SJSA1 (cell line): ENCODE measurements at regions not wholly inside any gene's neighbourhood (a gene's known extent, or its start where the extent isn't known, plus 50 kb on each side); places are given as distances from the start of the nearest gene placed in this dataset.
"Not testable (repeated sequence)": the region's sequence is repeated elsewhere in the genome, so short reads cannot be mapped to it uniquely, and the experiment has no call there.

Experiments
- DNase-seq, 2 experiments: peaks; one replicate each; pipeline ENCODE4 v3.0.0-alpha.2; 2015 to 2020; ENCODE audit warnings: low spot score in 2 of 2, low read depth in 1 of 2
- H3K27ac ChIP-seq: fragments of 250-450 bp; sonication (Bioruptor Pico); 2 replicates; pipeline ENCODE4 v1.5.1; 2020; ENCODE audit warnings: mild to moderate bottlenecking, moderate library complexity
- H3K27me3 ChIP-seq: fragments of 250-450 bp; sonication (Bioruptor Pico); replicated peaks from 2 replicates; pipeline ENCODE4 v1.5.1; 2020; ENCODE audit warnings: mild to moderate bottlenecking, moderate library complexity
- H3K36me3 ChIP-seq: fragments of 250-450 bp; sonication (Bioruptor Pico); 2 replicates; pipeline ENCODE4 v1.5.1; 2020; ENCODE audit warnings: mild to moderate bottlenecking
- H3K4me1 ChIP-seq: fragments of 250-450 bp; sonication (Bioruptor Pico); replicated peaks from 2 replicates; pipeline ENCODE4 v1.6.1; 2021; ENCODE audit warnings: mild to moderate bottlenecking
- H3K4me3 ChIP-seq: fragments of 250-450 bp; sonication (Bioruptor Pico); 2 replicates; pipeline ENCODE4 v1.5.1; 2020; ENCODE audit warnings: mild to moderate bottlenecking
- H3K9me3 ChIP-seq: fragments of 250-450 bp; sonication (Bioruptor Pico); replicated peaks from 2 replicates; pipeline ENCODE4 v1.5.1; 2020; ENCODE audit warnings: mild to moderate bottlenecking

GRCh38 chr9:104997536-104997935 is 69.6 kb upstream of the ABCA1 start:
- H3K9me3 ChIP-seq = no peaks in the 10 kb centered on the region
- H3K27ac ChIP-seq = no peak overlapping the region
- H3K27me3 ChIP-seq = no peaks in the 10 kb centered on the region
- no peaks in the 10 kb centered on the region for H3K36me3 ChIP-seq
- peaks cover 17% of the 10 kb centered on the region for H3K4me1 ChIP-seq
- no peak for DNase-seq
- no peak overlapping the region for H3K4me3 ChIP-seq

DNA sequence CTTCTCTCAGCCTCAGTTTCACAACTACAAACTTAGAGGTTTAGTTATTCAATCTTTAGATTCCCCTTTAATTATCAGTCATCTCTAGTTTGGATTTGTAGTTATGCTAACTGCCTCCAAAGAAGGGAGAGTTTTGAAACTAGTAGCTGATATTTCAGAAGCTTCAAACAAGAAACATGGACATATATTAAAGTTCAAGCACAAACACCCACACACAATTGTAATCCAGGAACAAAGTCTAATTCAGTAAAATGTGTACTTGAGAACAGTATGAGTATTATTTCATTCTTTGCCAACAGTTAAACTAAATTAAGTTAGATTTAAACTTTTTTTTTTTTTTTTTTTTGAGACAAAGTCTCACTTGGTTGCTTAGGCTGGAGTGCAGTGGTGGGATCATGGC is 71.2 kb upstream of the ABCA1 start:
- H3K9me3 ChIP-seq = no peaks in the 10 kb centered on the region
- no peak overlapping the region for H3K4me3 ChIP-seq
- DNase-seq = no peak
- H3K27ac ChIP-seq = no peak overlapping the region
- H3K27me3 ChIP-seq = no peaks in the 10 kb centered on the region
- H3K36me3 ChIP-seq = no peaks in the 10 kb centered on the region
- peaks cover under 1% of the 10 kb centered on the region for H3K4me1 ChIP-seq

DNA sequence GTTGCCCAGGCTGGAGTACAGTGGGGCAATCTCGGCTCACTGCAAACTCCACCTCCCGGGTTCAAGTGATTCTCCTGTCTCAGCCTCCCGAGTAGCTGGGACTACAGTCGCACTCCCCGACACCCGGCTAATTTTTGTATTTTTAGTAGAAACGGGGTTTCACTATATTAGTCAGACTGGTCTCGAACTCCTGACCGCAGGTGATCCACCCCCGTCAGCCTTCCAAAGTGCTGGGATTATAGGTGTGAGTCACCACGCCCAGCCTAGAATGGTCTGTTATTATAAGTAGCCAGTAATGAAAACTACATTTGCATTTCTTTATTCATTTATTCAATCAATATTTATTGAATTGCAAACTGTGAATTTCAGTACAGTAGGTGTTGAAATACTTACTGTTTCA is 72.6 kb upstream of the ABCA1 start:
- not testable (repeated sequence) for DNase-seq, H3K36me3 ChIP-seq, H3K4me1 ChIP-seq, H3K4me3 ChIP-seq, H3K9me3 ChIP-seq, H3K27ac ChIP-seq, H3K27me3 ChIP-seq

DNA sequence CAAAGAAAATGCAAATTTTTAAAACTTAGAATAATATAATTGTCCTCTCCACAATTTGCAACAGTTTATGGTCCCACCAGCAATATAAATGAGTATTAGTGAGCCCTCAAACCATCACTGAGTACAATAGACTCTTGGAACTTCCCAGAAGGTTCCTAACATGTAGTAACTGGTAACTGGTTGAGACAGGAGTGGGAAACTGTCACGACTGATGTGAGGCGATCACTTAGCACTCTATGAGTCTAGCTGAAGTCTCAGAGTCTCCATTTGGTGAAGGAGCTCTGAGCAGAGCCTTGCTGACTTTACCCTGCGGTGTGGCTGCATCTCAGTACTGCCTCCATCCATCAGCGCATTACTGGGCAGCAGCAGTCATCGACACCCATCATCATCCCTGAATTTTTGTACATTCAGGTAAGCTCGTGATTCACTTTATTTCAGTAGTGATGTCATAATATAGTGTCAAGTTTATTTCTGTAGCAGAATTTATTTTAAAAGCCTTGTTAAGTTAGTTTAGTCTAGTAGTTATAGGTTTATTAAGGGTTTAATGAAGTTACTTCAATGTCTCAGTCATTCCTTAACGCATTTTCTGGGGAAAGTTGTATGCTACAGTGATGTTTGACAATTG is 76.6 kb upstream of the ABCA1 start:
- Histone ChIP-seq H3K36me3 (no peaks in the 10 kb centered on the region), H3K27me3 (no peaks in the 10 kb centered on the region)

DNA sequence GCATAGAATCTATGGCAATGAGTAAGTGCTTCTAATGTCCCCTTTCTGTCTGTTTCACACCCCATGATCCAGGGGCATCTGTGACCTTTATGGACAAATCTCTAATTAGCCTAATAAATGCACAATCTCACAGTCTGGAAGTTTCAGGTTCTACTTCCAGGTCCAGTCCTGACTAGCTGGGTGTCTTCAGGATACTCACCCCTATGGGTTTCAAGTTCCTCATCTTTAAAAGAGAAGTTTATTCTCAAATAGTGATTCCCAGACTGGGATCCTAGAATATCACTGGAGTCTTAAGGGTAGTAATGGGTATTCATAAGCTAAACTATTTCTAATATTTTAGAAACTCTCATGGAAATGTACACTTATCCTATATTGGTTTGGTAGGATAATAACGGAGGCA is 77.2 kb upstream of the ABCA1 start:
- Histone ChIP-seq H3K27ac (no peak overlapping the region), H3K9me3 (no peaks in the 10 kb centered on the region), H3K27me3 (no peaks in the 10 kb centered on the region), H3K4me3 (no peak overlapping the region), H3K4me1 (peaks cover 17% of the 10 kb centered on the region), H3K36me3 (no peaks in the 10 kb centered on the region)
- DNase-seq = no peak

More for the DNA sequence above, 76.6 kb upstream of the ABCA1 start:
- Histone ChIP-seq H3K27ac (no peak overlapping the region), H3K9me3 (no peaks in the 10 kb centered on the region), H3K4me3 (no peak overlapping the region), H3K4me1 (peaks cover 17% of the 10 kb centered on the region)
- DNase-seq = no peak

GRCh38 chr9:105006514-105006913 is 78.6 kb upstream of the ABCA1 start:
- H3K27ac ChIP-seq = peak overlapping the region; percentile 62

DNA sequence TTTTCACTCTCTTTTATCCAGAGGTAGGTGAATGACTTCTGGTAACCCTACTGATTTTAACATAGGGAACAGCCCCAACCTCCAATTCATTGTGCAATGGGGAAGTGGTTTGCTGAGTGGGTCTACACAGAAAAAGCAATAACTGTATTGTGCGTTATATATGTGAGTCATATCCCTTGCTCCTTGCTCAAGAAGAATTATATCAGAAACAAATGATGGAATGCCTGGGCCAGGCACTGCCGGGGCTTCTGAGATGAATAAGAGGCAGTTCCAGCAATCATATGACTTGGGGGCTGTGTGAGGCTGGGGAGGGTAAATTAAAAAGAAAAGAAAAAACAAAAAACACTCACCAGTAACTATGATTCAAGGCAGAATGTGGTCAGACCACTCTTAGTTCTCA is 79.2 kb upstream of the ABCA1 start:
- H3K4me1 ChIP-seq = peaks cover 17% of the 10 kb centered on the region

More at GRCh38 chr9:105006514-105006913, 78.6 kb upstream of the ABCA1 start:
- peaks cover 17% of the 10 kb centered on the region for H3K4me1 ChIP-seq
- H3K36me3 ChIP-seq = no peaks in the 10 kb centered on the region
- no peaks in the 10 kb centered on the region for H3K27me3 ChIP-seq
- H3K4me3 ChIP-seq = no peak overlapping the region
- no peaks in the 10 kb centered on the region for H3K9me3 ChIP-seq
- DNase-seq = no peak

GRCh38 chr9:105010089-105010488 is 82.1 kb upstream of the ABCA1 start:
- not testable (repeated sequence) for H3K9me3 ChIP-seq, DNase-seq, H3K27ac ChIP-seq, H3K27me3 ChIP-seq, H3K4me3 ChIP-seq, H3K36me3 ChIP-seq
- peaks cover 17% of the 10 kb centered on the region for H3K4me1 ChIP-seq

More for the DNA sequence above, 79.2 kb upstream of the ABCA1 start:
- peak overlapping the region; percentile 62 for H3K27ac ChIP-seq
- DNase-seq = peak; percentile 64 to 77
- no peaks in the 10 kb centered on the region for H3K36me3 ChIP-seq
- H3K9me3 ChIP-seq = no peaks in the 10 kb centered on the region
- H3K4me3 ChIP-seq = no peak overlapping the region
- no peaks in the 10 kb centered on the region for H3K27me3 ChIP-seq

DNA sequence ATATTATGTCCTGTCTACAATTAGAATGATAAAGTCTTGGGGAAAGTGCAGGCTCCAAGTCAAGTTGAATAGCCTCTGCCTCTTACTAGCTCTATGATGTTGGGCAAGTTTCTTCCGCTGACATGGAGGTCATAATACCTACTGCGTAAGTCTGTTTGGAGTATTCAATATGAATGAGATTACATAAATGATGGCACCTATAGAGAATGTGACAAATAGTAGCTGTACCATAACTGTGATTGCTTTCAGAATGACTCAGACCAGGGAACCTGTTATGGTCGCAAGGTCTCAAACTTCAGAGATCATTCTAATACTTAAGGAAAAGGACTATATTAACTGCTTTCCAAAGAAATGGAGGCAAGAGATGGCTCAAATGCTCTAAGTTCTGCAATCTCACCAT is 94.0 kb upstream of the ABCA1 start:
- Histone ChIP-seq H3K9me3 (no peaks in the 10 kb centered on the region), H3K36me3 (no peaks in the 10 kb centered on the region), H3K4me1 (peaks cover 8% of the 10 kb centered on the region), H3K27me3 (no peaks in the 10 kb centered on the region), H3K4me3 (no peak overlapping the region), H3K27ac (no peak overlapping the region)
- DNase-seq = no peak

GRCh38 chr9:105022545-105022944 is 94.6 kb upstream of the ABCA1 start:
- peaks cover 10% of the 10 kb centered on the region for H3K4me1 ChIP-seq
- H3K36me3 ChIP-seq, H3K27me3 ChIP-seq, H3K9me3 ChIP-seq, H3K4me3 ChIP-seq, H3K27ac ChIP-seq, DNase-seq: not testable (repeated sequence)

- H3K27me3 ChIP-seq = no peaks in the 10 kb centered on the region
- DNase-seq = no peak
- no peaks in the 10 kb centered on the region for H3K36me3 ChIP-seq
- H3K4me3 ChIP-seq = no peak overlapping the region
- H3K4me1 ChIP-seq = peaks cover 10% of the 10 kb centered on the region
- no peaks in the 10 kb centered on the region for H3K9me3 ChIP-seq
- H3K27ac ChIP-seq = no peak overlapping the region
Measured at GRCh38 chr9:105023788-105024187, 95.8 kb upstream of the ABCA1 start.

GRCh38 chr9:105024529-105024928 is 96.6 kb upstream of the ABCA1 start:
- Histone ChIP-seq H3K9me3 (no peaks in the 10 kb centered on the region), H3K27ac (no peak overlapping the region), H3K27me3 (no peaks in the 10 kb centered on the region), H3K4me3 (no peak overlapping the region), H3K36me3 (no peaks in the 10 kb centered on the region), H3K4me1 (peaks cover 10% of the 10 kb centered on the region)
- DNase-seq = no peak

DNA sequence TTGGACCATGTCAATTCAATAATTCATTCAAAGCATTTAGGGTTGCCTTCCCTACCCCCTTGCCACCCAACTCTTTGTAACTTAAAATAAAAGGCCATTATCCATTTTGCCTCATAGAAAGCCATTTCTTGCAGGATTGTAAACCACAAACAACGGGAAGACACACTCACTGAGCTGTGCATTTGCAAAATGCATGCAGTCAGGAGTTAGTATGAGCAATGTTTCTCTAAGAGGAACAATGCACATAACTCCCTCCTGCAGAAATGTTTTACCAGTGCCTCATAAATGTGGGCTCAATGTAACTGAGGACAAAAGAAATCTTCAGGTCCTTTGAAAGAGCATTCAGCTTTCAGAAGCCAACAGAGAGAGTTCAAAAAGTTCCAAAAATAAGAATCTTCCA is 98.5 kb upstream of the ABCA1 start:
- Histone ChIP-seq H3K27me3 (no peaks in the 10 kb centered on the region), H3K4me3 (no peak overlapping the region), H3K9me3 (no peaks in the 10 kb centered on the region), H3K4me1 (peaks cover 10% of the 10 kb centered on the region), H3K36me3 (no peaks in the 10 kb centered on the region), H3K27ac (0 out of 2 replicates have a peak overlapping the region, but pooled peaks have one; percentile 23)
- DNase-seq = peak in 1 of 2 experiments; percentile 38

- Histone ChIP-seq H3K9me3 (no peaks in the 10 kb centered on the region), H3K4me1 (peaks cover 10% of the 10 kb centered on the region), H3K27me3 (no peaks in the 10 kb centered on the region), H3K36me3 (no peaks in the 10 kb centered on the region), H3K4me3 (no peak overlapping the region), H3K27ac (0 out of 2 replicates have a peak overlapping the region, but pooled peaks have one; percentile 23)
- no peak for DNase-seq
Measured at GRCh38 chr9:105027084-105027483, 99.1 kb upstream of the ABCA1 start.

DNA sequence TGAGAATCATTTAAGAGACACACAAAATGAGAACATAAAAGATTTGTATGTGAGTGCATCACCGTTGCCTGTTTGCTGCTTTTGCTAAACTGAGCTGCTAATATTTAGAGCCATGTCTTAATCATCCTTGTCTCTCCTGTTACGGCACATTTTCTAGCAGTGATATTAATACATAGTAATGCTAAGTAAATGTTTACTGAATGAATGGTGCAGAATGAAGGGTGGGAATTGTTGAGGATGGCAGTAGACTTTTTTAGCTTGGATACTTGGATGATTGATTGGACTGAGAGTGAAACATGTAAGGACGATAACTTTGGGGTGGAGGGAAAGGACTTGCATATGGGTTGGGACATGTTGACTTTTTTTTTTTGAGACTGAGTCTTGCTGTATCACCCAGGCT is 102.3 kb upstream of the ABCA1 start:
- no peaks in the 10 kb centered on the region for H3K27me3 ChIP-seq
- no peaks in the 10 kb centered on the region for H3K36me3 ChIP-seq
- no peak overlapping the region for H3K4me3 ChIP-seq
- peaks cover 10% of the 10 kb centered on the region for H3K4me1 ChIP-seq
- no peak for DNase-seq
- no peak overlapping the region for H3K27ac ChIP-seq
- H3K9me3 ChIP-seq = no peaks in the 10 kb centered on the region
